Endothelial cell (in vitro differentiated cells): ENCODE measurements at regions not wholly inside any gene's neighbourhood (a gene's known extent, or its start where the extent isn't known, plus 50 kb on each side); places are given as distances from the start of the nearest gene placed in this dataset.

ENCODE experiments used
- DNase-seq: peaks from one replicate; pipeline ENCODE4 v3.0.0; 2021; ENCODE audit warnings: low spot score
- H3K27ac Mint-ChIP-seq: one replicate; pipeline ENCODE4 v1.8.0; 2021; ENCODE audit warnings: mixed read lengths, inconsistent platforms; ENCODE audit not compliant: unreplicated experiment
- H3K27me3 Mint-ChIP-seq: one replicate; pipeline ENCODE4 v1.8.0; 2021; ENCODE audit warnings: mild to moderate bottlenecking, moderate library complexity, mixed read lengths, inconsistent platforms; ENCODE audit not compliant: unreplicated experiment
- H3K36me3 Mint-ChIP-seq: one replicate; pipeline ENCODE4 v1.8.0; 2021; ENCODE audit warnings: mild to moderate bottlenecking, low read depth, mixed read lengths, inconsistent platforms; ENCODE audit not compliant: unreplicated experiment
- H3K4me1 Mint-ChIP-seq: one replicate; pipeline ENCODE4 v1.8.0; 2021; ENCODE audit warnings: mild to moderate bottlenecking, mixed read lengths, inconsistent platforms; ENCODE audit not compliant: unreplicated experiment
- H3K4me3 Mint-ChIP-seq: one replicate; pipeline ENCODE4 v1.8.0; 2021; ENCODE audit warnings: mild to moderate bottlenecking, mixed read lengths, inconsistent platforms; ENCODE audit not compliant: unreplicated experiment
- H3K9me3 Mint-ChIP-seq: one replicate; pipeline ENCODE4 v1.8.0; 2021; ENCODE audit warnings: mixed read lengths, inconsistent platforms; ENCODE audit not compliant: unreplicated experiment
- CTCF ChIP-seq: fragments of 200-600 bp; sonication (generic); IDR thresholded peaks from one replicate; pipeline ENCODE4 v1.5.0; 2021; ENCODE audit warnings: antibody characterized with exemption; ENCODE audit not compliant: unreplicated experiment

GRCh38 chr12:107475900-107476299, 209.7 kb upstream of the PWP1 start:
- Mint-ChIP-seq H3K27me3 (no peaks in the 10 kb centered on the region), H3K27ac (no peak overlapping the region), H3K4me1 (no peaks in the 10 kb centered on the region), H3K36me3 (no peaks in the 10 kb centered on the region), H3K4me3 (no peak overlapping the region), H3K9me3 (no peaks in the 10 kb centered on the region)
- TF ChIP-seq CTCF, result no peak
- no peak for DNase-seq

- Mint-ChIP-seq H3K4me1 (no peaks in the 10 kb centered on the region), H3K36me3 (no peaks in the 10 kb centered on the region), H3K9me3 (no peaks in the 10 kb centered on the region), H3K27ac (no peak overlapping the region), H3K27me3 (no peaks in the 10 kb centered on the region), H3K4me3 (no peak overlapping the region)
- no peak for TF ChIP-seq CTCF
- no peak for DNase-seq
Measured at GRCh38 chr12:107477018-107477417, 208.6 kb upstream of the PWP1 start.

- TF ChIP-seq CTCF, result no peak
- Mint-ChIP-seq H3K27me3 (peaks cover 2% of the 10 kb centered on the region), H3K4me3 (no peak overlapping the region), H3K36me3 (no peaks in the 10 kb centered on the region), H3K9me3 (no peaks in the 10 kb centered on the region), H3K4me1 (no peaks in the 10 kb centered on the region), H3K27ac (no peak overlapping the region)
- no peak for DNase-seq
Measured at GRCh38 chr12:107477947-107478610, 207.5 kb upstream of the PWP1 start.

- peaks cover 2% of the 10 kb centered on the region for H3K27me3 Mint-ChIP-seq
- no peak for DNase-seq
- H3K4me3 Mint-ChIP-seq, result no peak overlapping the region
- no peak for TF ChIP-seq CTCF
- no peaks in the 10 kb centered on the region for H3K36me3 Mint-ChIP-seq
- H3K4me1 Mint-ChIP-seq, result no peaks in the 10 kb centered on the region
- H3K9me3 Mint-ChIP-seq, result no peaks in the 10 kb centered on the region
- H3K27ac Mint-ChIP-seq, result no peak overlapping the region
Measured at GRCh38 chr12:107478881-107479280, 206.7 kb upstream of the PWP1 start.

GRCh38 chr12:107480836-107481608, 204.6 kb upstream of the PWP1 start:
- H3K4me1 Mint-ChIP-seq, result no peaks in the 10 kb centered on the region
- H3K9me3 Mint-ChIP-seq, result no peaks in the 10 kb centered on the region

More at GRCh38 chr12:107480836-107481608, 204.6 kb upstream of the PWP1 start:
- Mint-ChIP-seq H3K27me3 (peaks cover 2% of the 10 kb centered on the region), H3K27ac (no peak overlapping the region), H3K36me3 (no peaks in the 10 kb centered on the region), H3K4me3 (no peak overlapping the region)
- DNase-seq, result no peak
- no peak for TF ChIP-seq CTCF
